ENCODE measurements at regions not wholly inside any gene's neighbourhood (a gene's known extent, or its start where the extent isn't known, plus 50 kb on each side); places are given as distances from the start of the nearest gene placed in this dataset.

GRCh38 chr7:1357601-1358271 lies 101.5 kb downstream of the MICALL2 start:
- no peaks in the 10 kb centered on the region for H3K9me3 Mint-ChIP-seq (ENCODE audit: low read depth)
- no peaks in the 10 kb centered on the region for H3K36me3 Mint-ChIP-seq (ENCODE audit: insufficient read depth)
- no peak overlapping the region for H3K27ac Mint-ChIP-seq
- no peaks in the 10 kb centered on the region for H3K4me1 Mint-ChIP-seq (ENCODE audit: low read depth)
- no peak for DNase-seq (ENCODE audit: low spot score, unreplicated experiment)
- no peak for TF ChIP-seq CTCF (IDR thresholded peaks at IDR 0.05; ENCODE audit: unreplicated experiment)
- H3K27me3 Mint-ChIP-seq: peaks cover 6% of the 10 kb centered on the region
- H3K4me3 Mint-ChIP-seq (ENCODE audit: low read depth): no peak overlapping the region

DNA sequence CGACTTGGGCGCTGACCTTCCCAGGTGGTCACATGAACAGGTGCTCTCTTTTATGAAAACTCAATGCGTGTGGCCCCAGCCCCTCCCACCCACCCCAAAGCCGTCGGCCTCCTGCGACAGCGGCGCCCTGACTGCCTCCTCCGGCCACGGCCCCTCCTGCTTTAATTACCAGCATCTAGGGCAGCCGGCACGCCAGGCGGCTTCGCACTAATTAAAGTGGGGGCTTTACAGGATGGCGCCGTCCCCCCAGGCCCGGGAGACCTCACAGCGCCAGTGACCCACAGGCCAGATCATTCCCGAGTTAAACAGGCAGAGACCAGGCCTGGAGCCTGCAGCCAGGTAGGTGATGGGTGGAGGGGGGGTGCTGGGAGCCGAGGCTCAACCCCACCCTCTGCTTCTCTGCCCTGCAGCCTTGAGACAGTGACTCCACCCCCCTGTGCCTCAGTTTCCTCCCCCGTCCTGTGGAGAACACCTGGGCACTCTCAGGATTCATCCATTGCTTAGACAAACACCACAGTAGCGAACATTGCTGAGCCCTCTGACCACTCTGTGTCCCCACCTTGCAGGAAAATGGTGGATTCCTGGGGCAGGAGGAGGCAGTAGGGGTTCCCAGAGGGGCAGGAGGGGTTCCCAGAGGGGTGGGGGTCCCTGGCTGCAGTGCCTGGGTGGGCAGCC lies 100.8 kb downstream of the MICALL2 start:
- no peaks in the 10 kb centered on the region for H3K9me3 Mint-ChIP-seq (ENCODE audit: low read depth)
- no peak for DNase-seq (ENCODE audit: low spot score, unreplicated experiment)
- no peak overlapping the region for H3K4me3 Mint-ChIP-seq (ENCODE audit: low read depth)
- no peaks in the 10 kb centered on the region for H3K36me3 Mint-ChIP-seq (ENCODE audit: insufficient read depth)
- H3K4me1 Mint-ChIP-seq (ENCODE audit: low read depth): no peaks in the 10 kb centered on the region
- TF ChIP-seq CTCF (IDR thresholded peaks at IDR 0.05; ENCODE audit: unreplicated experiment): no peak
- H3K27ac Mint-ChIP-seq: no peak overlapping the region
- peaks cover 6% of the 10 kb centered on the region for H3K27me3 Mint-ChIP-seq

GRCh38 chr7:1359051-1359400 lies 100.2 kb downstream of the MICALL2 start:
- no peak overlapping the region for H3K27ac Mint-ChIP-seq
- no peaks in the 10 kb centered on the region for H3K9me3 Mint-ChIP-seq (ENCODE audit: low read depth)
- no peaks in the 10 kb centered on the region for H3K4me1 Mint-ChIP-seq (ENCODE audit: low read depth)
- no peak for TF ChIP-seq CTCF (IDR thresholded peaks at IDR 0.05; ENCODE audit: unreplicated experiment)
- H3K36me3 Mint-ChIP-seq (ENCODE audit: insufficient read depth): no peaks in the 10 kb centered on the region
- no peak for DNase-seq (ENCODE audit: low spot score, unreplicated experiment)
- peaks cover 10% of the 10 kb centered on the region for H3K27me3 Mint-ChIP-seq
- H3K4me3 Mint-ChIP-seq (ENCODE audit: low read depth): no peak overlapping the region

DNA sequence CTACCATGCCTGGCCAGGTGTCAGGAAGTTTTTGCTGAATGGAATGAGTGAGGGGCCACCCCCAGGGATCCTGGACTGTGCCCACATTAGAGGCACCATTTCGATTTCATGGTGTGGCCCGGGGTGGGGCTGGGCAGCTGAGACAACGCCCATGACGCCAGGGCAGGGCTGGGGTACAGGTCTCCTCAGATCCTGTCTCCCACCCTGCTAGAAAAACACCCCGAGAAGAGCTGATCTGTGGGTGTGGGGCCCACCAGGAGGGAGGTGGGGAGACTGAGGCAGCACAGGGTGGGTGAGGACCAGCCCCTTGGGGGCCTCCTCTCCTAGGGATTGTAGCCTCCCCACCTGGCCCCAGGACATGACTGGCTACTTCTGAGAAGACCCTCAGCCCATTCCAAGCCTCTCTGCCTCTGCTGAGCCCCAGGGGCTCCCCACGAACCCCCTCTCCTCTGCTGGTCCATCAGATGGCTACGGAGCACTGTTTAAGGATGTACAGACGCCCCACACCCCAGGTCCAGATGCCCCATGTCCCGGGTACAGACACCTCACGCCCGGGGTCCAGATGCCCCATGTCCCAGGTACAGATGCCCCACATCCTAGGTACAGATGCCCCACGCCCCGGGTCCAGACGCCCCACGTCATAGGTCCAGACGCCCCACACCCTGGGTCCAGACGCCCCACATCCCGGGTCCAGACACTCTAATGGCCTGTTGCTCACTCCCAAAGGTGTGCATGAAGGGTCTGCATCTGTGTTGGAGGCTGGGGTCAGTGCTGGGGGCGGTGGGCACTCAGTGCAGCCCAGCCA lies 99.4 kb downstream of the MICALL2 start:
- Mint-ChIP-seq H3K27ac (no peak overlapping the region), H3K9me3 (ENCODE audit: low read depth) (no peaks in the 10 kb centered on the region), H3K4me3 (ENCODE audit: low read depth) (no peak overlapping the region), H3K27me3 (peaks cover 10% of the 10 kb centered on the region), H3K4me1 (ENCODE audit: low read depth) (no peaks in the 10 kb centered on the region), H3K36me3 (ENCODE audit: insufficient read depth) (no peaks in the 10 kb centered on the region)
- DNase-seq (ENCODE audit: low spot score, unreplicated experiment): no peak
- no peak for TF ChIP-seq CTCF (IDR thresholded peaks at IDR 0.05; ENCODE audit: unreplicated experiment)

GRCh38 chr7:1360521-1360971 lies 98.7 kb downstream of the MICALL2 start:
- Mint-ChIP-seq H3K9me3 (ENCODE audit: low read depth) (no peaks in the 10 kb centered on the region), H3K4me3 (ENCODE audit: low read depth) (no peak overlapping the region), H3K4me1 (ENCODE audit: low read depth) (no peaks in the 10 kb centered on the region), H3K27me3 (peaks cover 12% of the 10 kb centered on the region), H3K36me3 (ENCODE audit: insufficient read depth) (no peaks in the 10 kb centered on the region), H3K27ac (no peak overlapping the region)
- no peak for DNase-seq (ENCODE audit: low spot score, unreplicated experiment)
- no peak for TF ChIP-seq CTCF (IDR thresholded peaks at IDR 0.05; ENCODE audit: unreplicated experiment)
